ENCODE measurements at regions not wholly inside any gene's neighbourhood (a gene's known extent, or its start where the extent isn't known, plus 50 kb on each side); places are given as distances from the start of the nearest gene placed in this dataset.

GRCh38 chr4:137116144-137116543, 416.1 kb downstream of the PCDH18 start (continued):
- TF ChIP-seq EZH2phosphoT487 (IDR thresholded peaks at IDR 0.05; ENCODE audit: borderline replicate concordance) (no peak), FOSL1 (IDR thresholded peaks at IDR 0.05; ENCODE audit: low read depth) (no peak), JUND (IDR thresholded peaks at IDR 0.05) (no peak), CEBPB (IDR thresholded peaks at IDR 0.05; ENCODE audit: low read depth) (no peak), ELF1 (IDR thresholded peaks at IDR 0.05; ENCODE audit: borderline replicate concordance, low read depth) (no peak), YY1 (IDR thresholded peaks at IDR 0.05; ENCODE audit: extremely low read depth, insufficient replicate concordance, low read depth, low read length) (no peak), SP1 (IDR thresholded peaks at IDR 0.05; ENCODE audit: low read depth) (no peak), SRF (IDR thresholded peaks at IDR 0.05; ENCODE audit: low read depth) (no peak)

- H3K27ac ChIP-seq (ENCODE audit: low read depth, low read length) = no peak overlapping the region
- intact Hi-C loops (cut with micrococcal nuclease) = no loop called here
- no peaks in the 10 kb centered on the region for H3K79me2 ChIP-seq (ENCODE audit: insufficient read depth, low read length)
- DNase-seq (ENCODE audit: low read depth, low spot score) (no peak), ATAC-seq (no peak)
- H3K27me3 ChIP-seq (ENCODE audit: insufficient read depth, low read length) = no peaks in the 10 kb centered on the region
- no peak overlapping the region for H3K9ac ChIP-seq (ENCODE audit: low read length)
- H3K4me3 ChIP-seq (replicated peaks in 1 of 2; ENCODE audit: low read depth in 1 of 2, low read length in 2 of 2) = no peak overlapping the region
- no TSS peak for BruUV-seq (replicated peaks)
- H3K9me3 ChIP-seq (ENCODE audit: control insufficient read depth in 1 of 2, insufficient read depth in 1 of 2, low read depth in 1 of 2, low read length in 2 of 2) = no peaks in the 10 kb centered on the region
- RAD21 ChIA-PET (ENCODE audit: low non-redundant PET in 1 of 2, low total read pairs in 2 of 2, uncharacterized antibody in 2 of 2, unreplicated experiment in 2 of 2) = no interaction called here
- no peaks in the 10 kb centered on the region for H3K9me2 ChIP-seq (ENCODE audit: insufficient read depth)
- POLR2A ChIA-PET = no interaction called here
- H3K36me3 ChIP-seq (ENCODE audit: control insufficient read depth in 1 of 2, insufficient read depth in 2 of 2, low read length in 2 of 2) = no peaks in the 10 kb centered on the region
- CTCF ChIA-PET = no interaction called here
- no peaks in the 10 kb centered on the region; the same call in 1 of the 2 replicates for H4K20me1 ChIP-seq (ENCODE audit: insufficient read depth)
- H3K4me1 ChIP-seq (ENCODE audit: control insufficient read depth in 1 of 2, insufficient read depth in 2 of 2, low read length in 2 of 2) = no peaks in the 10 kb centered on the region
- H2AFZ ChIP-seq (ENCODE audit: low read depth, low read length, poor library complexity, severe bottlenecking) = no peak overlapping the region
- no peak overlapping the region for H3K4me2 ChIP-seq (ENCODE audit: low read length)
- TF ChIP-seq ZNF274 (IDR thresholded peaks at IDR 0.05; ENCODE audit: low read depth, low read length) (no peak), JUND (IDR thresholded peaks at IDR 0.05) (no peak), ZFX (IDR thresholded peaks at IDR 0.05) (no peak), MAX (IDR thresholded peaks at IDR 0.05) (no peak), EZH2phosphoT487 (IDR thresholded peaks at IDR 0.05; ENCODE audit: borderline replicate concordance) (no peak), SIN3A (IDR thresholded peaks at IDR 0.05; ENCODE audit: low read depth) (no peak), CTCF (IDR thresholded peaks at IDR 0.05 in 2 of 3, conservative IDR thresholded peaks at IDR 0.05 in 1 of 3; ENCODE audit: borderline replicate concordance in 1 of 3, insufficient read depth in 1 of 3, low read depth in 2 of 3, low read length in 2 of 3) (no peak), EGR1 (IDR thresholded peaks at IDR 0.05; ENCODE audit: low read depth) (no peak), ATF3 (IDR thresholded peaks at IDR 0.05) (no peak), POLR2A (IDR thresholded peaks at IDR 0.05; ENCODE audit: borderline replicate concordance, extremely low read depth, insufficient read depth, insufficient read length) (no peak), FOSL1 (IDR thresholded peaks at IDR 0.05; ENCODE audit: low read depth) (no peak), YY1 (IDR thresholded peaks at IDR 0.05; ENCODE audit: extremely low read depth, insufficient replicate concordance, low read depth, low read length) (no peak), EZH2 (IDR thresholded peaks at IDR 0.05) (no peak), CEBPB (IDR thresholded peaks at IDR 0.05; ENCODE audit: low read depth) (no peak), SP1 (IDR thresholded peaks at IDR 0.05; ENCODE audit: low read depth) (no peak), REST (IDR thresholded peaks at IDR 0.05; ENCODE audit: low read depth) (no peak), TCF7L2 (IDR thresholded peaks at IDR 0.05; ENCODE audit: borderline replicate concordance, extremely low read depth, insufficient read depth, insufficient read length) (no peak), SRF (IDR thresholded peaks at IDR 0.05; ENCODE audit: low read depth) (no peak), RAD21 (IDR thresholded peaks at IDR 0.05; ENCODE audit: low read depth) (no peak)
These were observed 425.6 kb downstream of the PCDH18 start for GRCh38 chr4:137106733-137107132.

All from HCT116 (cell line).